Activated CD8-positive, alpha-beta T cell treated with anti-CD3 and anti-CD28 coated beads for 36 hours (primary cell): ENCODE measurements at regions not wholly inside any gene's neighbourhood (a gene's known extent, or its start where the extent isn't known, plus 50 kb on each side); places are given as distances from the start of the nearest gene placed in this dataset.

Experiments used
- ATAC-seq: fragments of 200-7000 bp; cut with Tn5 transposase; one replicate; pipeline ENCODE4 v1.10.0; 2021; ENCODE audit warnings: mild to moderate bottlenecking, moderate library complexity
- CTCF ChIA-PET: fragments of 350-600 bp; sonication (Branson Sonifier 250); formaldehyde crosslinking; loops from one replicate; lab custom pipeline; 2021; ENCODE audit warnings: antibody characterized with exemption; lab: Charles Lee
- POLR2A ChIA-PET: fragments of 350-600 bp; sonication (Branson Sonifier 250); formaldehyde crosslinking; loops from one replicate; lab custom pipeline; 2021; ENCODE audit warnings: antibody characterized with exemption; lab: Charles Lee
- DNase-seq: peaks from one replicate; pipeline ENCODE4 v3.0.0-alpha.2; 2020
- H3K27ac Mint-ChIP-seq: one replicate; pipeline ENCODE4 v1.8.0; 2021; ENCODE audit warnings: mild to moderate bottlenecking, mixed read lengths
- H3K27me3 Mint-ChIP-seq: one replicate; pipeline ENCODE4 v1.8.0; 2021; ENCODE audit warnings: mixed read lengths
- H3K36me3 Mint-ChIP-seq: one replicate; pipeline ENCODE4 v1.8.0; 2021; ENCODE audit warnings: low read depth, mixed read lengths
- H3K4me1 Mint-ChIP-seq: one replicate; pipeline ENCODE4 v1.8.0; 2021; ENCODE audit warnings: low read depth, mixed read lengths
- H3K4me3 Mint-ChIP-seq: one replicate; pipeline ENCODE4 v1.8.0; 2021; ENCODE audit warnings: mild to moderate bottlenecking, moderate library complexity, mixed read lengths
- H3K9me3 Mint-ChIP-seq: one replicate; pipeline ENCODE4 v1.8.0; 2021; ENCODE audit warnings: mixed read lengths
- intact Hi-C: fragments of 100-400 bp; cut with micrococcal nuclease; formaldehyde crosslinking; loops from one replicate; pipeline ENCODE4 v1.10.0; 2022
- TF ChIP-seq, protein P1 (sequence below): fragments of 200-600 bp; IDR thresholded peaks from one replicate; pipeline ENCODE4 v1.8.0; 2022; ENCODE audit warnings: antibody characterized with exemption, mild to moderate bottlenecking

DNA sequence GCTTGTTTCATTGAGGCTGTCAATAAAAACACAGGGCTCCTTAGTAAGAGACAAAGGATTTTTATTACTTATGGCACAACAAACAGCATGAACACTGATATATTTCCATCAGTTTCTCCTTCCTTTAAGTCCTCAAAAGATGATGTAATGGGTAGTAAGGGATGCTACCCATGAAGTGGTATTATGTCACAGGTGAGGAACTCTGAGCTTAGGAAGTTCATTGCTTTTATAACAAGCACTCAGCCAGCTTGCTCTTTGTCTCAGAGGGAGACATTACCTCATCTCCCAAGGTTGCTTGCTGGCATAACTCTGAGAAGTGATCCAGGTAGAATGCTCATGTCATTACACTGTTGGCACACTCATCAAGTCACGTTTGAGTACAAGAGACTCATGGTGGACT lies 287.0 kb upstream of the OR4E1 start:
- POLR2A ChIA-PET: interaction anchor here (0.6 kb wide), 1 partner anchor 596 kb away, joined by 3 read pairs; no protein-coding TSS in a partner anchor

DNA sequence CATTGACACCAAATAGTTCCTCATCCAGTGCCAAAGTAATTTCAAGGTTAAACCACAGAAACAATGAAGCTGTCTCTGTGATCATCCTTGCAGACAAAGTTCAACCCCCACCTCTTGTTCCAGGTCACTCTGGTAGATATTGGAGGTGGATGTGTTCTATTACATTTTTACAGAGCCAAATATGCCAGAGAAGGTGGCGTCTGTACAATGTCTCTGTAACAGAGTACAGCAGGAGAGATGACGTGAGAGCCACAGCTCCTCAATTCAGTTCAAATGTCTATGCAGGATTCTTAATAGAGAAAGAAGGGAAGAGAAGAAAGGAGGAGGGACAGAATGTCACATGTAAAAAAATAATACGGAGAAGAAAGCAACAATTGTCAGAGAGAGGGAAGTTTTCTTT lies 268.3 kb upstream of the OR4E1 start:
- peaks cover 25% of the 10 kb centered on the region for H3K4me1 Mint-ChIP-seq
- ChIA-PET CTCF (interaction anchor here (0.7 to 2.7 kb wide), 11 partner anchors 10 to 628 kb away, joined by 3 to 9 read pairs (median 4); no protein-coding TSS in a partner anchor), POLR2A (interaction anchor here (1.0 to 1.4 kb wide), 3 partner anchors 23 to 615 kb away, joined by 3 to 5 read pairs (median 3); no protein-coding TSS in a partner anchor)
- ATAC-seq (no peak), DNase-seq (no peak)
- H3K4me3 Mint-ChIP-seq: peak overlapping the region; percentile 73
- H3K27ac Mint-ChIP-seq: peak overlapping the region; percentile 83
- intact Hi-C loops: no loop called here
- H3K27me3 Mint-ChIP-seq: no peaks in the 10 kb centered on the region
- H3K9me3 Mint-ChIP-seq: no peaks in the 10 kb centered on the region
- no peaks in the 10 kb centered on the region for H3K36me3 Mint-ChIP-seq
- TF ChIP-seq, protein P1, sequence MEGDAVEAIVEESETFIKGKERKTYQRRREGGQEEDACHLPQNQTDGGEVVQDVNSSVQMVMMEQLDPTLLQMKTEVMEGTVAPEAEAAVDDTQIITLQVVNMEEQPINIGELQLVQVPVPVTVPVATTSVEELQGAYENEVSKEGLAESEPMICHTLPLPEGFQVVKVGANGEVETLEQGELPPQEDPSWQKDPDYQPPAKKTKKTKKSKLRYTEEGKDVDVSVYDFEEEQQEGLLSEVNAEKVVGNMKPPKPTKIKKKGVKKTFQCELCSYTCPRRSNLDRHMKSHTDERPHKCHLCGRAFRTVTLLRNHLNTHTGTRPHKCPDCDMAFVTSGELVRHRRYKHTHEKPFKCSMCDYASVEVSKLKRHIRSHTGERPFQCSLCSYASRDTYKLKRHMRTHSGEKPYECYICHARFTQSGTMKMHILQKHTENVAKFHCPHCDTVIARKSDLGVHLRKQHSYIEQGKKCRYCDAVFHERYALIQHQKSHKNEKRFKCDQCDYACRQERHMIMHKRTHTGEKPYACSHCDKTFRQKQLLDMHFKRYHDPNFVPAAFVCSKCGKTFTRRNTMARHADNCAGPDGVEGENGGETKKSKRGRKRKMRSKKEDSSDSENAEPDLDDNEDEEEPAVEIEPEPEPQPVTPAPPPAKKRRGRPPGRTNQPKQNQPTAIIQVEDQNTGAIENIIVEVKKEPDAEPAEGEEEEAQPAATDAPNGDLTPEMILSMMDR: no peak

More for the DNA sequence above, 287.0 kb upstream of the OR4E1 start:
- no peak for ATAC-seq
- Mint-ChIP-seq H3K36me3 (no peaks in the 10 kb centered on the region), H3K9me3 (no peaks in the 10 kb centered on the region), H3K4me1 (peaks cover 10% of the 10 kb centered on the region), H3K27me3 (peaks cover 2% of the 10 kb centered on the region), H3K27ac (no peak overlapping the region), H3K4me3 (no peak overlapping the region)
- TF ChIP-seq, protein P1: no peak
- no peak for DNase-seq
- intact Hi-C loops: no loop called here
- CTCF ChIA-PET: interaction anchor here (1.0 to 3.8 kb wide), 3 partner anchors 17 to 43 kb away, joined by 3 to 20 read pairs (median 5); no protein-coding TSS in a partner anchor

DNA sequence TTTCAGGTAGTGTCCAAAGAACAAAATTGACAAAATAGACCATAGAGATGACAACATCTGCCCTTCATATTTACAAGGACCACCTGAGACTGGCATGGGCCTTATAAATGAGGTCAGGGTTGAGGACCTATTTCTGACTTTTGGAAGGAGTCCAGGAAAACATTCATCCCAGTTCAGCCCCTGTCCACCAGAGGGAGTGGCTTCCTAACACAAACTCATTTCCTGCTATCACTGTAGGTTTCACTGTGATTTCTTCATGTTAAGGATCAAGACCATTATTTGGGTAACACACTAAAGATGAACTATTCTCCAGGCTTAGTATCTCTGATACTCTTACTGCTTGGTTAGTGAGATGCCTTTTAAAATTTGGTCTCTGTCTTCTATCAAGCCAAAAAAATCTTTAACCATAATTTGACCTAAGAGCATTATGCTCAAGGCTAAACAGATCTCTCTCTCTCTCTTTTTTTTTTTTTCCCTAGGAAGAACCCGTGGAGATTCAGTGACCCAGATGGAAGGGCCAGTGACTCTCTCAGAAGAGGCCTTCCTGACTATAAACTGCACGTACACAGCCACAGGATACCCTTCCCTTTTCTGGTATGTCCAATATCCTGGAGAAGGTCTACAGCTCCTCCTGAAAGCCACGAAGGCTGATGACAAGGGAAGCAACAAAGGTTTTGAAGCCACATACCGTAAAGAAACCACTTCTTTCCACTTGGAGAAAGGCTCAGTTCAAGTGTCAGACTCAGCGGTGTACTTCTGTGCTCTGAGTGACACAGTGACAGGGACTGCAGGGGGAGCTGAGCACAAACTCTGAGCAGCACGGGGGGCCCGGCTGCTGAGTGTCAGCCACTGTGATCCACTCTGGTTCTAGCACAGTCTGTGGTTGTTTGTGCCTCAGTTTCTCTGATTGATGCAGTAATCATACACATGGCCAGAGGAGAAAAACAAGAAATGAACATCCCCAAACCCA lies 267.6 kb upstream of the OR4E1 start:
- TF ChIP-seq, protein P1: peak; percentile 54
- peak overlapping the region; percentile 73 for H3K4me3 Mint-ChIP-seq
- ChIA-PET POLR2A (interaction anchor here (1.0 to 1.4 kb wide), 3 partner anchors 23 to 615 kb away, joined by 3 to 5 read pairs (median 3); no protein-coding TSS in a partner anchor), CTCF (interaction anchor here (0.7 to 2.7 kb wide), 12 partner anchors 11 to 629 kb away, joined by 3 to 9 read pairs (median 4); no protein-coding TSS in a partner anchor)
- peaks cover 25% of the 10 kb centered on the region for H3K4me1 Mint-ChIP-seq
- H3K27ac Mint-ChIP-seq: peak overlapping the region; percentile 83
- H3K27me3 Mint-ChIP-seq: no peaks in the 10 kb centered on the region
- peak; percentile 62 for DNase-seq
- ATAC-seq: peak; percentile 87
- H3K36me3 Mint-ChIP-seq: no peaks in the 10 kb centered on the region
- H3K9me3 Mint-ChIP-seq: no peaks in the 10 kb centered on the region
- intact Hi-C loops: no loop called here

DNA sequence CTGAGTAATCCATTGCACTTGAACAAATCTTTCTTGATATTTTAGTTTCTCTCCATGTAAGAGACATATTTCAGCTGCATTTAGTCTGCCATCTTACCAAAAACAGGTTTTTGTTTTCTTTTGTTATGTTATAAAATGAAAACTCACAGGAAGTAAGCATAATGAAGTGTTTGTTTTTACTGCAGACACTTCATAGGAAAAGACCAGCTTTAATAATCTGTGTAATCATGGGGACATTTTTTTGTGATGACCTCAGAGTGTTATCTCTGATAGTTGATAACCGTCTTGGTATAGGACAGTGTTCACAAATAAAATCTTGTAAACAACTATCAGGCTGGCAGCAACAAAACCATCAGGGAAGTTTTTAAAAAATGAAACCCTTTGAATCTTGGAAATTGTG lies 266.2 kb upstream of the OR4E1 start:
- intact Hi-C loops: no loop called here
- Mint-ChIP-seq H3K4me3 (no peak overlapping the region), H3K27ac (no peak overlapping the region), H3K4me1 (peaks cover 25% of the 10 kb centered on the region), H3K9me3 (no peaks in the 10 kb centered on the region), H3K36me3 (no peaks in the 10 kb centered on the region), H3K27me3 (no peaks in the 10 kb centered on the region)
- ChIA-PET POLR2A (interaction anchor here (0.6 kb wide), 1 partner anchor 18 kb away, joined by 3 read pairs; no protein-coding TSS in a partner anchor), CTCF (interaction anchor here (0.9 to 1.3 kb wide), 7 partner anchors 10 to 630 kb away, joined by 3 to 4 read pairs (median 3); no protein-coding TSS in a partner anchor)
- no peak for DNase-seq
- no peak for ATAC-seq
- TF ChIP-seq, protein P1: no peak
